ENCODE measurements at regions not wholly inside any gene's neighbourhood (a gene's known extent, or its start where the extent isn't known, plus 50 kb on each side); places are given as distances from the start of the nearest gene placed in this dataset.

DNA sequence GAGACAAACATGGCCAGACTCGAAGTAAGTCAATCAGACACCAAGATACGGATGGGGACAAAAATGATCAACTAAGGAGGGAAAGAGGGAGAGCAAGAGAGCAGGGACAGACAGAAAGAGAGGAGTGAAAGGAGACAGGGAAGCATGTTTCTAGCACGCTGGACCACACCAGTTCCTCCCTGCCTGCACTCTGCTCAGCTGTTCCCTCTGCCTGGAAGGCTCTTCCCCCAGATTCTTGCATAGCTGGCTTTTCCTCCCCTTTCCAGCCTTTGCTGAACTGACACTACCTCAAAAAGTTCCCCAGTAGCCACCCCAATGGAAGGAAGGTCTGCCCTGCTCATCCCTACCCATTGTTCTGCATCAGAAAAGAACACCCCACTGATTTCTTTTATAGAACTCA, 185.9 kb downstream of the MAFB start:
- H3K36me3 ChIP-seq: no peaks in the 10 kb centered on the region
- intact Hi-C loops (cut with DNase I): no loop called here
- no peak for TF ChIP-seq POLR2A (IDR thresholded peaks at IDR 0.05)
- ATAC-seq (peak in 3 of 4 donors; percentile 33 to 44 (median 42)), DNase-seq (peak in 3 of 5 donors; percentile 12 to 36 (median 20))
- no peaks in the 10 kb centered on the region for H3K9me3 ChIP-seq
- no peak overlapping the region for H3K4me3 ChIP-seq
- H3K4me1 ChIP-seq: peaks cover 0 to 59% (median 0%) of the 10 kb centered on the region in 12 donors
- no peaks in the 10 kb centered on the region for H3K27me3 ChIP-seq
- H3K27ac ChIP-seq: peak overlapping the region in 1 of 12 donors; percentile 48
- WGBS, 4 donors: 57 to 59% (median 58%) methylated on average over 3 of the region's 3 CpGs

GRCh38 chr20:40502576-40502975, 186.5 kb downstream of the MAFB start:
- H3K27me3 ChIP-seq: no peaks in the 10 kb centered on the region
- H3K4me3 ChIP-seq: no peak overlapping the region
- peaks cover 0 to 54% (median 0%) of the 10 kb centered on the region in 12 donors for H3K4me1 ChIP-seq
- H3K27ac ChIP-seq: peak overlapping the region in 1 of 12 donors; percentile 48
- DNase-seq (no peak), ATAC-seq (no peak)
- WGBS, 4 donors: 50 to 65% (median 53%) methylated on average over 8 of the region's 8 CpGs
- H3K9me3 ChIP-seq: no peaks in the 10 kb centered on the region
- no peaks in the 10 kb centered on the region for H3K36me3 ChIP-seq
- TF ChIP-seq, protein P1, sequence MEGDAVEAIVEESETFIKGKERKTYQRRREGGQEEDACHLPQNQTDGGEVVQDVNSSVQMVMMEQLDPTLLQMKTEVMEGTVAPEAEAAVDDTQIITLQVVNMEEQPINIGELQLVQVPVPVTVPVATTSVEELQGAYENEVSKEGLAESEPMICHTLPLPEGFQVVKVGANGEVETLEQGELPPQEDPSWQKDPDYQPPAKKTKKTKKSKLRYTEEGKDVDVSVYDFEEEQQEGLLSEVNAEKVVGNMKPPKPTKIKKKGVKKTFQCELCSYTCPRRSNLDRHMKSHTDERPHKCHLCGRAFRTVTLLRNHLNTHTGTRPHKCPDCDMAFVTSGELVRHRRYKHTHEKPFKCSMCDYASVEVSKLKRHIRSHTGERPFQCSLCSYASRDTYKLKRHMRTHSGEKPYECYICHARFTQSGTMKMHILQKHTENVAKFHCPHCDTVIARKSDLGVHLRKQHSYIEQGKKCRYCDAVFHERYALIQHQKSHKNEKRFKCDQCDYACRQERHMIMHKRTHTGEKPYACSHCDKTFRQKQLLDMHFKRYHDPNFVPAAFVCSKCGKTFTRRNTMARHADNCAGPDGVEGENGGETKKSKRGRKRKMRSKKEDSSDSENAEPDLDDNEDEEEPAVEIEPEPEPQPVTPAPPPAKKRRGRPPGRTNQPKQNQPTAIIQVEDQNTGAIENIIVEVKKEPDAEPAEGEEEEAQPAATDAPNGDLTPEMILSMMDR (IDR thresholded peaks at IDR 0.05): no peak
- no peak for TF ChIP-seq POLR2A (IDR thresholded peaks at IDR 0.05)
- intact Hi-C loops (cut with DNase I): no loop called here

DNA sequence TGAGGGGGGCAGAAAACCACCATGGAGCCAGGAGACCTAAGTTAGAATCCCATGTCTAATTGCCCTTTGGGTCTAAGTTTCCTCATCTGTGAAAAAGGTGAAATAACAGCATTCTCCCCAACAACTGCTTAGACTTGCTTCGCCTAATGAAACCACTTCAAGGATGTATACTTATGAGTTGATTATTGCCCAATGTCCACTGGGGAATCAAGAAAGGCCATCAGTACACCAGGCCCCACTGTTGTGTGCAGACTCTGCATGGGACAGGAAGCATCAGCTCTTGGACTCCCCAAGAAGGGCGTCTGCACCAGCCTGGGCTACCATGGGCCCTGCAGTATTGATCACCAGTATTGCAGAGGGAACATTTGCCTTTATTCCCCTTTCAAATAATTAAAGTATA, 189.6 kb downstream of the MAFB start:
- intact Hi-C loops (cut with DNase I): no loop called here
- H3K4me1 ChIP-seq: peaks cover 0 to 55% (median 0%) of the 10 kb centered on the region in 12 donors

DNA sequence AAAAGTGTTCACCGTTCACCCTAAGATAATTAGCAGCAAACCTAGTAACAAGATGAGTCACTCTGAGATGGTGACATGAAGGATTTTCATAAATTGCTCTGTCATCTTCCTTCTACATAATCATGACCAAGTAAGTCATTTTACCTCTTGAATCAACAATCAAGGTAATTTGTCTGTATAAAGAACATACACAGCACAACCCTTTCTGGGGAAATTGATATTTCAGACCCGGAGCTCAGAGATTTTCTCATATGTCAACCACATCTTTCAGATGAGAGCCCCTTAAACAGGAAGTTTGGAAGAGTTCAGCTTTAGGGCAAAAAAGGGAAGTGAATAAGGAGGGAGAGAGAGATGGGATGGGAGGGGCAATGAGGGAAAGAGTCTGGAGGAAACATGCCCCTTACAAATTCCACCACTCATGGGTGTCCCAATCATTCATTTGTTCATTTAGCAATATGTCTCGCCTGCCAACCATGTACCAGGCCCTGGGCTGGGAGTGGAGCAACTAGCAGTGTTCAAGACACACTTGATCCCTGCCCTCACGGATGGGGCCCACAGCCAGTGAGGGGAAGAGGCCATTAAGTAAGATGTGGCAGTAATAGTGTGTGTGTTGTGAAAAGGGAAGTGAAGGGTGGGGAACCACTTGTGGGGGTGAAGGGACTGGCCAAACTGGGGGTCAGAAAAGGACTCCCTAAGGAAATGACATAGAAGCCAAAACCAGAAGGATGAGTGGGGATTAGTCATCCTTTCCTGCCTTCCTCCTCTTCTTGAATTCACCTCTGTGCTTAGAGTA, 190.9 kb downstream of the MAFB start:
- peak; percentile 20 to 71 (median 66) for DNase-seq
- 65 to 66% (median 66%) methylated on average over 4 of the region's 4 CpGs for WGBS, 4 donors
- ATAC-seq: peak; percentile 57 to 86 (median 82)
- no peaks in the 10 kb centered on the region for H3K9me3 ChIP-seq
- TF ChIP-seq, protein P1 (IDR thresholded peaks at IDR 0.05): no peak
- TF ChIP-seq POLR2A (IDR thresholded peaks at IDR 0.05): no peak
- intact Hi-C loops (cut with DNase I): no loop called here
- H3K4me1 ChIP-seq: peaks cover 0 to 62% (median 0%) of the 10 kb centered on the region in 12 donors
- no peaks in the 10 kb centered on the region for H3K27me3 ChIP-seq
- peak overlapping the region in 1 of 12 donors; percentile 92 for H3K27ac ChIP-seq
- no peaks in the 10 kb centered on the region for H3K36me3 ChIP-seq
- H3K4me3 ChIP-seq: no peak overlapping the region

More for the DNA sequence above, 189.6 kb downstream of the MAFB start:
- Histone ChIP-seq H3K9me3 (no peaks in the 10 kb centered on the region), H3K36me3 (no peaks in the 10 kb centered on the region), H3K4me3 (no peak overlapping the region), H3K27ac (peak overlapping the region in 2 of 12 donors; percentile 43 to 92), H3K27me3 (no peaks in the 10 kb centered on the region)
- ATAC-seq (no peak), DNase-seq (no peak)
- TF ChIP-seq, protein P1 (IDR thresholded peaks at IDR 0.05): no peak
- TF ChIP-seq POLR2A (IDR thresholded peaks at IDR 0.05): no peak
- 86 to 95% (median 90%) methylated on average over 2 of the region's 2 CpGs for WGBS, 4 donors
